GM18517 (cell line): ENCODE measurements at regions not wholly inside any gene's neighbourhood (a gene's known extent, or its start where the extent isn't known, plus 50 kb on each side); places are given as distances from the start of the nearest gene placed in this dataset.

ENCODE experiments used
- ATAC-seq: cut with Tn5 transposase; IDR thresholded peaks from one replicate; pipeline ENCODE4 v1.9.1; 2021; ENCODE audit warnings: mild to moderate bottlenecking, moderate library complexity; ENCODE audit not compliant: unreplicated experiment

DNA sequence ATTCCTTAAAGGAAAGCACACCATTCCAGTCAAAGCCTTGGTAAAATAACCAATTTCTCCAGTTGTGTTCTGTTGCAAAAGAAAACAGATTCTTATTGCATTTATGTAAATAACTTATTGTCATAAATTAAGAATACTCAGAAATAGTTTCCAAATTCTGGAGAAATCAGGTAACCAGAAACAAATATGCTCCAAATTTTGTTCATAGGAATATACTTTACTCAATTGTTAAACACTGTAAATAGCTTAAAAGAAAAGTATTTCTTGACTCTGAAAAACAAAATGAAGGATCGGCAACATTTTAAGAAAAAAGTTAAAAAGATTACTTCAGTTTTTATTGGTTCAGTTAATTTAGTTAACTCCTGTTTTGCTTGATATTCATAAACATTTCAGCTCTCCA, 67.1 kb upstream of the PIK3CG start:
- no peak for ATAC-seq

DNA sequence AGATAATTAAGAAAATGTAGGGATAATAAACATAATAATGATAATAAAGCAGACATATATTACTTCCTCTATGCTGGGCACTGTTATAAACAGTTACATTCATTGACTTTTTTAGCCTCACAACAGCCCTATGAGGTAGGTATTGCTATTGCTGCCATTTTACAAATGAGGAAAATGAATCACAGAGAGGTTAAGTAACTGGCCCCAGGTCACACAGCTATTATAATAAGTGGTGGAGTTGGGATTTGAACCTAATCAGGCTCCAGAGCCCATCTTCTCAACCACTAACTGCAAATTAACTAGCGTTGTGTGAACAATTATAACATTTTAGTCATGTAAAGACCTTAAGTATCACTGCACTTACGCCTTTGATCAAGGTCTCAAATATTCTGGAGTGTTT, 62.5 kb upstream of the PIK3CG start:
- no peak for ATAC-seq

DNA sequence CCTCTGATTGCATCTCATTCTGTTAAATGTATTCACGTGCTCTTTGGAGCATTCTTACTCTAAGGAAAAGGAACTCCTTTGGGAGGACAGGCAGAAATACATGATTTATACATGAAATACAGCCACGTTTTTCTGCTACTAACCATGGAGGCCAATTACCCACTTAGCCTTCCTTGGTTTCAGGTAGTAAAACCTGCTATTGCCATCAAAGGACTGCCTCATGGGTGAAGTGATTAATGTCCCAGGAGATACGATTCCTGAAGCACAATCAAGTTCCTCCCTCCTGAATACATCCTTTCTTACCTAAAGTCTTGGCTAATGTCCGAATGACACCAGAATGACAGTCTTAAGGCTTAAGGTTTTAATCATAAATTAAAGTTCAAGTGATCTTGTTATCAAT, 58.5 kb upstream of the PIK3CG start:
- ATAC-seq: no peak

DNA sequence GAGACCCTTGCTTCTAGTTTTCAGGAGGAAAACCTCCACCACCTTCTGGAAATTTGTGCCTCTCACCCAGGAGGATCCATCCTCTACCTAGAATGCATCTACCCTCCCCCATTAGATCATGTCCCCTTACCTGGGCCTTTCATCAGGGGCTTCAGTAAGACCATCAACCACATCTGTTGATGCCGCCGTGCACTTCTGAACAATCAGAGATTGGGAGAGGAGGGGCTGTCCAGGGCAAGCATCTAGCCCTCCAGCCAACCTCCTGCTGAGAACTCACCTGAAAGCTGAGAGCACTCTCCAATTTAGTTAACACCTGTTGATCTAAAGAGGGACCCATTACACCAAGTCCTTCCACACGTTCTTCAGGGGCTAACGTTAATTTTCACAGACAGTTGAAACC, 57.6 kb upstream of the PIK3CG start:
- ATAC-seq: no peak

DNA sequence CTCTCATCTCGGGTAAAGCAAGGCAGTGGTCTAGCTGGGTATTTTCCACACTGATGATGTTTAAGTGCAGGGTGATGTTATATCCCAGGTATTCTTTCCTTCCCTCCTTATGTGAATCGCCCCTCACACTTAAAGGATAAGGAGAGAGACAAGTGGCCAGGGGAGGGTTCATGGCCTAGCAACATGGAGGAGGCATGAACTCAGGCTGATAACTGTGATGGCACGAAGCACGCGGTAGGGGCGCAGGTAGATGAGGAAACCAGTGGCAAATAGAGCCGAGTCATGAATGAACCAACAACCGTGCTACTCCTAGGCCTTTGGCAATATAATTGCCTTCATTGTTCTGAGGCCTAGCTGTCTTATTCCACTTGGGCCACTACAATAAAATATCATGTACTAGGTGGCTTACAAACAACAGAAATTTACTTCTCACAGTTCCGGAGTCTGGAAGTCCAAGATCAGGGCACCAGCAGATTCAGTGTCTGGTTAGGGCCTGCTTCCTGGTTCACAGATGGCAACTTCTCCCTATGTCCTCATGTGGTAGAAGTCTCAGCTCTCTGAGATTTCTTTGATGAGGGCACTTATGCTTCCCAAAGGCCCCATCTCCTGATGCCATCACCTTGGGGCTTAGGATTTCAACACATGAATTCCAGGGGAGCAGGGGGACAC, 56.0 kb upstream of the PIK3CG start:
- ATAC-seq: no peak

DNA sequence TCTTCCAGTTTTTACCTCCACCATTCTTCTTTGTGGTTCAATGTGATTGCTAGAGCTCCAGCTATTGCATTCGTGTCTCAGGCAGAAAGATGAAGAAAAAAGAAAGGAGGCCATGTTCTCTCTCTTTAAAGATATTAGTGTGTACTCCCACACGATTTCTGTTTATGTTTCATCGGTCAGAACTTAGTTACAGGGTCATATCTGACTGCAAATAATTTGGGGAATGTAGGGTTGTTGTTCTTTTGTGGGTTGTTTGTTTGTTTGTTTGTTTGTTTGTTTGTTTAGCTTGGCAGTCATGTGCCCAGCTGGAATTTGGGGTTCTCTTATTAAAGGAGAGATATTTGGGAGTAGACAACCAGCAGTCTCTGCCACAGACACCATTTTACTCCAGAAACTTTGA, 53.6 kb upstream of the PIK3CG start:
- ATAC-seq: no peak

DNA sequence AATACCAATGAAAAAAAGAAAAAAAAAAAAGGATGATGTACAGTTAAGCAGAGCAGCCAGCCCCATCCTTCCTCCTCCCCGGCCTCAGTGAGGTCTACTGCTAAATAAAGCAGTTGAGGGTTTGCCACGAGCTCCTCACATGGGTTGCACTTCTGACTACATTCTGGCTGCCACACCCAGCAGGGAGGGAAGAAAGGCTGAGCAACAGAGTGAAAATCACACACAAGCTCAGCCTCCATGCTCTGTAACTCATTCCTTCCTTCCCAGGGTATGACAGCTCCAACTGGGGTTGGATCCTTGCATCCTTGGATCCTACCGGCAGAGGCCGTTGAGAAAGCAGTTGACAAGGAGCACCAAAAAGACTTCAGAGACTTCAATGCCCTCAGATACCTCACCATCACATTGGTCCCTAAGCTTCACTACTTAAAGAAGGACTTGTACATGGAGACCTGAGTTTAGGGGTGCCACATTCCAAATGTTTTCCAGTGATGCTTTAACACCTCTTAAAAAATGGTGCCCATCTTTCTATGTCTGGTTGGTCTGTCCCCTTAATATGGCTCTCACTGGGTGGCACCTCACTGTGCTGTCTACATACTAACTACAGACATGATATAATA, 52.9 kb upstream of the PIK3CG start:
- ATAC-seq: no peak

DNA sequence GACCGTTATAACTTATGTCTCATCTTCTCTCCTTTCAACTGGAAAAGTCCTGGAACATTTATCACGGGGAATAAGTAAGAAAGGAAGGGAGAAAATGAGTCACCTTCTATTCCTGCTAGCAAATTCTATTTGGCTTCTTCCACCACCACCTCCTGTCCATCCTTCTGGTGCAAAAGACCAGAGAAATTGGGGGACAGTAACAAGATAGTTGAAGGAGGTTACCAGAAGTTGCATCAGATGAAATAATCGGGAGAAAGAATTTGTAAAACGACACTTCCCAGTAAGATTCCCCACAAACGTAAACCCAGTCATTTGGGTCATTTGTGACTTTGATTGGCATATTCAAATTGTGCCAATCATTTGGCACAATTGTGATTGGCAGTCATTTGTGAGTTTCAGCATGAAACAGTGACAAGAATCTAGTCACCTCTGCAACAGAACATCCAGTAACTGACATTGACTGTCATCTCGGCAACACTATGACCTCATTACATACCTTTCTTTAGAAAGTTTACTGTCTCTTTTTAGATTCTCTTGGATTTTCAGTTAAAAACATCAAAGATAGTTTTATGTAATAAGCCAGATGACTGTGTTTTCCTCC, 51.3 kb upstream of the PIK3CG start:
- ATAC-seq: no peak

DNA sequence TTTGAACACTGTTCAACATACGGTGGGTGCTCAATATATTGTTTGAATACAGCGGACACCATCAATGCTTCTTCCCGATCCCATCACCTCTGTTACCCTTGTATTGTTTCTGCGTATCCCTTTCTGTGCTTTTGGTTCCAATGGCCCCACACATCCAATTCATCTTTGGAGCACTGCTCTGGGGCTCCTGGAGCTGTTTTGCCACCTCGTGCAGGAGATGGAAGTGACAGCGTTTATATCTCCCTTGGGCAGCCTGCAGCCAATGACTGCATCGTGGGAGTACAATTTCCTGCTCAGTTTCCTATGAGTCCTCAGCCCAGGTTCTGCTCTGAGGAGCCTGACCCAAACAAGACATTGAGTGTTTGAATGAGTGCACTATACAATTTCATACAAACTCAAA, 50.2 kb upstream of the PIK3CG start:
- no peak for ATAC-seq
